ENCODE measurements at regions not wholly inside any gene's neighbourhood (a gene's known extent, or its start where the extent isn't known, plus 50 kb on each side); places are given as distances from the start of the nearest gene placed in this dataset.
"Not testable (repeated sequence)": the region's sequence is repeated elsewhere in the genome, so short reads cannot be mapped to it uniquely, and the experiment has no call there.

GRCh38 chr4:163694385-163694784 is 199.9 kb downstream of the TMA16 start:
- no peaks in the 10 kb centered on the region for H3K9me3 ChIP-seq
- DNase-seq (ENCODE audit: low spot score) (no peak), ATAC-seq (ENCODE audit: insufficient number of reproducible peaks, low FRiP score, low read depth) (no peak)
- no peaks in the 10 kb centered on the region for H3K36me3 ChIP-seq
- H3K27ac ChIP-seq: no peak overlapping the region
- H3K27me3 ChIP-seq (replicated peaks; ENCODE audit: insufficient read depth): no peaks in the 10 kb centered on the region
- H3K4me1 ChIP-seq (ENCODE audit: control insufficient read depth in 1 of 2, low read depth in 2 of 2): no peaks in the 10 kb centered on the region
- TF ChIP-seq CTCF (IDR thresholded peaks at IDR 0.05): no peak
- no peak overlapping the region for H3K4me3 ChIP-seq

GRCh38 chr4:163697121-163697520 is 202.6 kb downstream of the TMA16 start:
- ATAC-seq (ENCODE audit: insufficient number of reproducible peaks, low FRiP score, low read depth): no peak
- Histone ChIP-seq H3K36me3 (no peaks in the 10 kb centered on the region), H3K27me3 (replicated peaks; ENCODE audit: insufficient read depth) (no peaks in the 10 kb centered on the region), H3K4me3 (no peak overlapping the region), H3K4me1 (ENCODE audit: control insufficient read depth in 1 of 2, low read depth in 2 of 2) (no peaks in the 10 kb centered on the region), H3K9me3 (no peaks in the 10 kb centered on the region), H3K27ac (no peak overlapping the region)
- no peak for DNase-seq (ENCODE audit: low spot score)
- TF ChIP-seq CTCF (IDR thresholded peaks at IDR 0.05): no peak

- DNase-seq (ENCODE audit: low spot score); ATAC-seq (ENCODE audit: insufficient number of reproducible peaks, low FRiP score, low read depth); H3K36me3 ChIP-seq; H3K4me1 ChIP-seq (ENCODE audit: control insufficient read depth in 1 of 2, low read depth in 2 of 2); H3K27me3 ChIP-seq (replicated peaks; ENCODE audit: insufficient read depth); H3K9me3 ChIP-seq; H3K4me3 ChIP-seq; H3K27ac ChIP-seq: not testable (repeated sequence)
These were observed 205.9 kb downstream of the TMA16 start for GRCh38 chr4:163700383-163700782.

GRCh38 chr4:163701916-163702315 is 207.4 kb downstream of the TMA16 start:
- Histone ChIP-seq H3K36me3 (no peaks in the 10 kb centered on the region), H3K4me3 (no peak overlapping the region), H3K4me1 (ENCODE audit: control insufficient read depth in 1 of 2, low read depth in 2 of 2) (no peaks in the 10 kb centered on the region), H3K27ac (no peak overlapping the region), H3K9me3 (no peaks in the 10 kb centered on the region), H3K27me3 (replicated peaks; ENCODE audit: insufficient read depth) (no peaks in the 10 kb centered on the region)
- ATAC-seq (ENCODE audit: insufficient number of reproducible peaks, low FRiP score, low read depth) (no peak), DNase-seq (ENCODE audit: low spot score) (no peak)
- TF ChIP-seq CTCF (IDR thresholded peaks at IDR 0.05): no peak

- DNase-seq (ENCODE audit: low spot score): no peak
- no peaks in the 10 kb centered on the region for H3K36me3 ChIP-seq
- no peak for ATAC-seq (ENCODE audit: insufficient number of reproducible peaks, low FRiP score, low read depth)
These were observed 208.2 kb downstream of the TMA16 start for GRCh38 chr4:163702736-163703135.

More at GRCh38 chr4:163702736-163703135, 208.2 kb downstream of the TMA16 start:
- Histone ChIP-seq H3K4me1 (ENCODE audit: control insufficient read depth in 1 of 2, low read depth in 2 of 2) (no peaks in the 10 kb centered on the region), H3K4me3 (no peak overlapping the region), H3K27me3 (replicated peaks; ENCODE audit: insufficient read depth) (no peaks in the 10 kb centered on the region), H3K9me3 (no peaks in the 10 kb centered on the region), H3K27ac (no peak overlapping the region)
- no peak for TF ChIP-seq CTCF (IDR thresholded peaks at IDR 0.05)
